Choroid plexus epithelial cell (primary cell): ENCODE measurements at regions not wholly inside any gene's neighbourhood (a gene's known extent, or its start where the extent isn't known, plus 50 kb on each side); places are given as distances from the start of the nearest gene placed in this dataset.

ENCODE experiments used
- DNase-seq: peaks from one replicate; pipeline ENCODE4 v3.0.0-alpha.2; 2010; ENCODE audit warnings: low read depth
- H3K4me3 ChIP-seq: 2 replicates; pipeline ENCODE4 v1.5.1; 2011; ENCODE audit warnings: low read depth, mild to moderate bottlenecking, control low read depth, low read length, moderate library complexity
- CTCF ChIP-seq: conservative IDR thresholded peaks from 2 replicates; pipeline ENCODE4 v1.5.1; 2011; ENCODE audit warnings: low read depth, mild to moderate bottlenecking, control low read depth, inconsistent platforms, low read length, moderate library complexity

- H3K4me3 ChIP-seq = no peak overlapping the region
- TF ChIP-seq CTCF = peak; percentile 21
- peak; percentile 33 for DNase-seq
These were observed 51.0 kb upstream of the EGFLAM start for GRCh38 chr5:38207343-38207742.

- no peak for TF ChIP-seq CTCF
These were observed 55.6 kb upstream of the EGFLAM start for GRCh38 chr5:38202741-38203140.

DNA sequence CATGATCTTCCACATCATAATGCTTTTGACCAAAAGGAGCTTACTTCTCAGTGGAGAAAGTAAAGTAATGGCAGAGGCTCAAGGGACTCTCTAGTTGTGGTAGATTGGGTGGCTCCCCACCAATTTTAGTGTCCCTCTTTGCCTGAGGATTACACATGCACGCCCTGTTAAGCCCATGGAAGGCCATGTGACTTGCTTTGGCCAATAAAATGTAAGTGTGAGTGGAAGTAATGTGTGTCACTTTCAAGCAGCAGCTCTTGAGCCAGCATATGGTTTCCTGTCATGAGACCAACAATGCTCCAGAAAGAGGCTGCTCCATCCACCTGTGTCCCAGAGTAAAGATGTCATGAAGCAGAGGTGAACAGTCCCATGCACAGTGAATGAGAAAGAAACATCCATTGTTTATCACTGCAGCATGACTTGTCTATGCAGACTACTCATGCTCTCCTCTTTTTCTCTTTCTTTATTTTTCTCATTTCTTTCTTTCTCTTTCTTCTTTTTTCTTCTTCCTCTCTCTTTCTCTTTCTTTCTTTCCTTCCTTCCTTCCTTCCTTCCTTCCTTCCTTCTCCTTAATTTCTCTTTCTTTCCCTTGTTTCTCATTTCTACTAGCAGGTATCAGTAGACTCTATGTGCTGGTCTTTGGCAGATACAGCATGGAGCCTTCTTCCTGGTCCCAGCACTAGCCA lies 57.3 kb upstream of the EGFLAM start:
- TF ChIP-seq CTCF = no peak
- H3K4me3 ChIP-seq = no peak overlapping the region
- no peak for DNase-seq

More at GRCh38 chr5:38202741-38203140, 55.6 kb upstream of the EGFLAM start:
- no peak for DNase-seq
- no peak overlapping the region for H3K4me3 ChIP-seq

DNA sequence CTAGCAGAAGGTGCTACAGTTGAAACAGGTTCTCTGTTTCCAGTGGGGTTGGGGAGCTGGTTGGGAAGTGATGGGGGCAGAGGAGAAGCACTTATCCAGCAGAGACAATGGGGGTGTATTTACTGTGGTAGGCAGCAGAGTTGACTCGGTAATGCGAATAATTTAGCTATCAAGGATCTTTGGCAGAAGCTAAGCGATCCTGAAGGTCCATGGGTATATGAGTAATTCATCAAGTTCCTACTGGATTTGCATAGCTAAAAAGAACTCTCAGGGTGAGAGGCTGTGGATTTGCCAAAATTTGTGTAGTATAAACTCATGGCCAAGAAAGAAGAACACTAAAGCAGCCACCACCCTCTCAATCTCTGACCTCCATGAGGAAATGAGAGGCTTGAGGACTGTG lies 61.2 kb upstream of the EGFLAM start:
- no peak for TF ChIP-seq CTCF
- H3K4me3 ChIP-seq = no peak overlapping the region
- no peak for DNase-seq

DNA sequence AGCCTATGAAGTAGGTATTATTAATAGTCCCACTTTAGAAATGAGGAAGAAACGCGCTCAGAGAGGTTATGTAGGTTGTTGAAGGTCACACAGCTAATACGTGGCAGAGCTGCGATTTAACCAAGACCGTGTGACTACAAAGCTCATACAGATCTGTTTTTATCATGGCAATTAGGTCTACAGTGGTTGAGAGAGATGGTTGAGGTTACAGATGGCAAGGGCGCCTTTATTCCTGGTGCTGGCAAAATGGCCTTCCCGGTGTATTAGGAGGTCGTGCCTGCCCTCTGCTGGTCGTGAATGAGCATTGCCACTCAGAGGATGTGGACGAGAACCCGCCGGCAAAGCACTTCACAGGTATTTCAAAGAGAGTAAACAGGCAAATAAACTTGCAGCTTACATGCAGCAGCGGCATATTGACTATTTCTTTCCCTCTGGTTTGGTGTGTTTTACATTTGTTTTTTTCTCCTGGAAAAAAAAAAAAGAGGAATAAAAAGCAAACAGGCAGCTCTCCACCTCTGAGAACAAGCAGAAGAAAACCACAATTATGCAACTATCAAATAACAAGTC lies 65.3 kb upstream of the EGFLAM start:
- H3K4me3 ChIP-seq = no peak overlapping the region
- peak; percentile 98 for TF ChIP-seq CTCF
- peak; percentile 76 for DNase-seq

DNA sequence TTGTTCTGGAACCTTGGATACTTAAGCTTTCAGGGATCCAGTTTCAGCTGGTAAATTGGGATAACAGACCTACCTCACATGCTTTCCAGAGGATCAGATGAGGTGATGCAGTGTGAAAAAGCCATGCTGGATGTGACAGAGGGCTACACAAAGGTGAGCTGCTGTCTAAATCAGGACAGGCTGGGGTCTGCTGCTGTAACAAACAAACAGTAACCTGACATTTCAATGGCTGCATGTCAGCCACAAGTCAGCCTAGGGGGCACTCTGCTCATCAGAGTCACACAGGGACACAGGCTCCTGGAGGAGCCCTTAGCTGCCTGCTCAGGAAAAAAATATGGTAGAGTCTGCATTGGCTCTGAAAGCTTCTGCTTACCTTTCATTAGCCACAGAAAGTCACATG lies 66.7 kb upstream of the EGFLAM start:
- TF ChIP-seq CTCF = no peak
- H3K4me3 ChIP-seq = no peak overlapping the region
- no peak for DNase-seq

DNA sequence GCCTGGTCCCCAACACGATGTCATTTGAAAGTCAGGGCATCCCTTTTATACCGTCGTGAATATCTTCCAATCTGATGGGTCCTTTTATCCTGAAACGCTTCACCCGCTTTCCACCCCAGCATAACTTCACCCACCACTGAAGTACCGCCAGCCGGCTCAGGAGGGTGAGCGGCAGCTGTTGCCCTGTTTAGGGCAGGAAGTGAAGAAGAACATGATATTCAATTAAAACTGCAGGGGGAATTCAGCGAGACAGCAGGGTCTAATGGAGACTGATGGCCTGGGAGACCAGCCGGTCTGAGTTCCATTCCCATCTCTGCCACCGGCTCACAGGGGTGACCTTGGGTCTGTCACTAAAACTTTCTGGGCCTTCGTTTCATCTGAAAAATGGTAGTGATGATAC lies 68.2 kb upstream of the EGFLAM start:
- H3K4me3 ChIP-seq = no peak overlapping the region
- no peak for TF ChIP-seq CTCF
- DNase-seq = no peak
